ENCODE measurements at regions not wholly inside any gene's neighbourhood (a gene's known extent, or its start where the extent isn't known, plus 50 kb on each side); places are given as distances from the start of the nearest gene placed in this dataset.

GRCh38 chrX:122816288-122816687, 367.8 kb upstream of the GRIA3 start:
- TF ChIP-seq CTCF (IDR thresholded peaks at IDR 0.05) (no peak), MYC (IDR thresholded peaks at IDR 0.05; ENCODE audit: borderline replicate concordance, low read length) (no peak), POLR2A (IDR thresholded peaks at IDR 0.05; ENCODE audit: low read length) (no peak), EHF (CRISPR knock-in tag; IDR thresholded peaks at IDR 0.05) (no peak), FOSB (CRISPR knock-in tag; IDR thresholded peaks at IDR 0.05) (no peak), JUN (IDR thresholded peaks at IDR 0.05) (no peak), ZNF302 (CRISPR knock-in tag; IDR thresholded peaks at IDR 0.05) (no peak), KDM1A (IDR thresholded peaks at IDR 0.05; ENCODE audit: low read depth) (no peak), EP300 (IDR thresholded peaks at IDR 0.05) (no peak), BHLHE40 (IDR thresholded peaks at IDR 0.05; ENCODE audit: low read depth, low read length) (no peak), MAFK (IDR thresholded peaks at IDR 0.05; ENCODE audit: partially characterized antibody) (no peak), SREBF2 (IDR thresholded peaks at IDR 0.05) (no peak), RFX5 (IDR thresholded peaks at IDR 0.05) (no peak)
